ENCODE measurements at regions not wholly inside any gene's neighbourhood (a gene's known extent, or its start where the extent isn't known, plus 50 kb on each side); places are given as distances from the start of the nearest gene placed in this dataset.

DNA sequence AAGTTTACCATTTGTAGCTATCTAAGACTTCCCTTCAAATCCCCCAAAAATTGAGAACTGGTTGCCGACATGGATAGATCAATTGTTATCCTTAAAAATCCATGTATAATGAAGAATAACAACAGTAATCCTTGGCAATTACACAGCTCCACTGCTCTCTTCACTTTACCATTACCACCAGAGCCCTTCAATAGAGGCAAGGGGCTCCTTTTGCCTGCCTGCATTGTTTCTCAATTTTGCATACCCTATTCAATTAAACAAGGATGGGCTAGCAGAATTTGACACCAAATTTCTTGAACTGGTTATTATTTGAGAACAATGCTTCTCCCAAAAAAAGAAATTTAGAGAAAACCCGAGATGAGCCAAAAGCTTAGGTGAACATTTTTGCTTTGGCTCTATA is 387.8 kb upstream of the PKN2 start:
- Histone ChIP-seq H3K27ac (ENCODE audit: insufficient read depth, low read length, poor library complexity, severe bottlenecking) (no peak overlapping the region), H3K4me1 (ENCODE audit: control insufficient read depth, insufficient read depth, low read length, poor library complexity, severe bottlenecking) (no peaks in the 10 kb centered on the region)

GRCh38 chr1:88296642-88297041 is 387.4 kb upstream of the PKN2 start:
- H3K27ac ChIP-seq (ENCODE audit: insufficient read depth, low read length, poor library complexity, severe bottlenecking): no peak overlapping the region
- no peaks in the 10 kb centered on the region for H3K9me3 ChIP-seq (ENCODE audit: control insufficient read depth, low read length)
- no peak overlapping the region for H3K4me3 ChIP-seq (ENCODE audit: insufficient read depth, low read depth, low read length, poor library complexity, severe bottlenecking)

More for the DNA sequence above, 387.8 kb upstream of the PKN2 start:
- Histone ChIP-seq H3K9me3 (ENCODE audit: control insufficient read depth, low read length) (no peaks in the 10 kb centered on the region), H3K4me3 (ENCODE audit: insufficient read depth, low read depth, low read length, poor library complexity, severe bottlenecking) (no peak overlapping the region), H3K27me3 (replicated peaks; ENCODE audit: control insufficient read depth, insufficient read depth, low read length, poor library complexity, severe bottlenecking) (no peaks in the 10 kb centered on the region), H3K36me3 (ENCODE audit: control insufficient read depth, insufficient read depth, low read length) (no peaks in the 10 kb centered on the region)
- DNase-seq: no peak

DNA sequence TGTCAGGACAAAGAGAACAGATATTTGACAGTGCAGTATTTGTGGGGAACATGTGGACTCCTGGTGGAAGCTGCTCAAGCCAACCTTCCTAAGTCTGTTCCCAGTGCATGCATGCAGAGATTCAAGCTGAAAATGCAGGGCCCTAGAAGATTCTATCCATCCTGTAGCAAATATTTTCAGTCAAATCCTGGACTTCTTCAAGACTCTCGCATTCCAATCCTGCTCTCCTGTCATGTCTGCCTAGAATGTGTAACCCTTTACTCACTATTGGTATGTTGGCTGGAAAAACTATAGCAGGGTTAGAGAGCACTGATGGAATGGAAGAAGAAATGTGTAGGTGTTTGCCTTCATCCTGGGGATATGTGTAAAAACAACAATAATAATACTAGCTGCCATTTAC is 385.6 kb upstream of the PKN2 start:
- H3K4me1 ChIP-seq (ENCODE audit: control insufficient read depth, insufficient read depth, low read length, poor library complexity, severe bottlenecking): no peaks in the 10 kb centered on the region

More at GRCh38 chr1:88296642-88297041, 387.4 kb upstream of the PKN2 start:
- no peaks in the 10 kb centered on the region for H3K36me3 ChIP-seq (ENCODE audit: control insufficient read depth, insufficient read depth, low read length)
- no peak for DNase-seq
- H3K27me3 ChIP-seq (replicated peaks; ENCODE audit: control insufficient read depth, insufficient read depth, low read length, poor library complexity, severe bottlenecking): no peaks in the 10 kb centered on the region
- no peaks in the 10 kb centered on the region for H3K4me1 ChIP-seq (ENCODE audit: control insufficient read depth, insufficient read depth, low read length, poor library complexity, severe bottlenecking)

GRCh38 chr1:88300752-88301263 is 383.3 kb upstream of the PKN2 start:
- Histone ChIP-seq H3K36me3 (ENCODE audit: control insufficient read depth, insufficient read depth, low read length) (no peaks in the 10 kb centered on the region), H3K27me3 (replicated peaks; ENCODE audit: control insufficient read depth, insufficient read depth, low read length, poor library complexity, severe bottlenecking) (no peaks in the 10 kb centered on the region), H3K4me3 (ENCODE audit: insufficient read depth, low read depth, low read length, poor library complexity, severe bottlenecking) (no peak overlapping the region), H3K9me3 (ENCODE audit: control insufficient read depth, low read length) (no peaks in the 10 kb centered on the region), H3K27ac (ENCODE audit: insufficient read depth, low read length, poor library complexity, severe bottlenecking) (no peak overlapping the region), H3K4me1 (ENCODE audit: control insufficient read depth, insufficient read depth, low read length, poor library complexity, severe bottlenecking) (no peaks in the 10 kb centered on the region)
- no peak for DNase-seq

More for the DNA sequence above, 385.6 kb upstream of the PKN2 start:
- H3K4me3 ChIP-seq (ENCODE audit: insufficient read depth, low read depth, low read length, poor library complexity, severe bottlenecking): no peak overlapping the region
- DNase-seq: no peak
- no peaks in the 10 kb centered on the region for H3K36me3 ChIP-seq (ENCODE audit: control insufficient read depth, insufficient read depth, low read length)
- H3K9me3 ChIP-seq (ENCODE audit: control insufficient read depth, low read length): no peaks in the 10 kb centered on the region
- no peak overlapping the region for H3K27ac ChIP-seq (ENCODE audit: insufficient read depth, low read length, poor library complexity, severe bottlenecking)
- no peaks in the 10 kb centered on the region for H3K27me3 ChIP-seq (replicated peaks; ENCODE audit: control insufficient read depth, insufficient read depth, low read length, poor library complexity, severe bottlenecking)

DNA sequence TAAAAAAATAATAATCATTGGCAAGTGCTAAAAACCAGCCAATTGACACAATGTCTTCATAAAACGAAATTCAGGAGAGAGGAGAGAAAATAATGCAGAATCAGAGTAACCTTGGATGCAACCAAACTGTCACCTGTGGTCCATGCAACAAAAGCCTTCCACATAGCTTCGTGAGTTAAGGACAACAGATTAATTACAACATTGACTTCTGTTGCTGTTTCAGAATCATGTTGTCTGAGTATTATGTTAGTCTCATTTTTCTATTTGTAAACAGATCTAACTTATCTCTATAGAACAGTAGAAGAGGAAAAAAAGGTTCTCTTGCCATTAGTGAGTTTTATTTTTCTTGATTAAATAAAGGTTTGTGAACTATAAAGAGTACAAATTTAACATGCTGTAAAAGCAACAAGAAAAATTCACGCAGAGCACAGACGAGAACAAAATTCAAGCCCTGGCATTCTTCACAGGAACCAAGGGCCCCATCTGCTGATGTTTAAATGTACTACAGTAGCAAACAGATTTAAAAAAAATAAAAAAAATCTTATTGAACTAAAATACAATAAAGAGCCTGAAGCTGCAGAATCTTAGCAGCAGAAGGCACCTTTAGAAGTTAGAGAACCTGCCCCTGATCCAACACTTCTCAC is 381.1 kb upstream of the PKN2 start:
- Histone ChIP-seq H3K36me3 (ENCODE audit: control insufficient read depth, insufficient read depth, low read length) (no peaks in the 10 kb centered on the region), H3K9me3 (ENCODE audit: control insufficient read depth, low read length) (no peaks in the 10 kb centered on the region), H3K27me3 (replicated peaks; ENCODE audit: control insufficient read depth, insufficient read depth, low read length, poor library complexity, severe bottlenecking) (no peaks in the 10 kb centered on the region), H3K4me1 (ENCODE audit: control insufficient read depth, insufficient read depth, low read length, poor library complexity, severe bottlenecking) (no peaks in the 10 kb centered on the region), H3K27ac (ENCODE audit: insufficient read depth, low read length, poor library complexity, severe bottlenecking) (no peak overlapping the region), H3K4me3 (ENCODE audit: insufficient read depth, low read depth, low read length, poor library complexity, severe bottlenecking) (no peak overlapping the region)
- DNase-seq: no peak

DNA sequence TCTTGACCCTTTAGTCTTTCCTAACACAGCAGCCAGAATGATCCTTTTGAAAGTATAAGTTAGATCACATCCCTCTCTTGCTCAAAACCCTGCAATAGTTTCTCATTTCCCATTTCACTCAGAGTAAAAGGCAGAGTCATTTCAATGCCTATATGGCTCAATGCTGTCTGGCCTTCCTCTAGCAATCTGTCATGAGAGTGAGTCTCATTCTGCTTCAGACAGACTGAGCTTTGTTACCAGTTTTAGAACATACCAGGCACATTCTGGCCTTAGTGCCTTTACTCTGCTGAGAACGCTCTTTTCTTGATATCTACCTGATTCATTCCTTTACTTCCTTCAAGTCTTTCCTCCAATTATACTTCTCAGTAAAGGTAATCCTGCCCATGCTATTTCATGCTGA is 372.8 kb upstream of the PKN2 start:
- H3K4me3 ChIP-seq (ENCODE audit: insufficient read depth, low read depth, low read length, poor library complexity, severe bottlenecking): no peak overlapping the region
- no peak for DNase-seq
- no peaks in the 10 kb centered on the region for H3K27me3 ChIP-seq (replicated peaks; ENCODE audit: control insufficient read depth, insufficient read depth, low read length, poor library complexity, severe bottlenecking)
- H3K9me3 ChIP-seq (ENCODE audit: control insufficient read depth, low read length): no peaks in the 10 kb centered on the region
- H3K36me3 ChIP-seq (ENCODE audit: control insufficient read depth, insufficient read depth, low read length): no peaks in the 10 kb centered on the region
- no peaks in the 10 kb centered on the region for H3K4me1 ChIP-seq (ENCODE audit: control insufficient read depth, insufficient read depth, low read length, poor library complexity, severe bottlenecking)
- no peak overlapping the region for H3K27ac ChIP-seq (ENCODE audit: insufficient read depth, low read length, poor library complexity, severe bottlenecking)

- DNase-seq: no peak
- no peaks in the 10 kb centered on the region for H3K4me1 ChIP-seq (ENCODE audit: control insufficient read depth, insufficient read depth, low read length, poor library complexity, severe bottlenecking)
- H3K36me3 ChIP-seq (ENCODE audit: control insufficient read depth, insufficient read depth, low read length): no peaks in the 10 kb centered on the region
- no peaks in the 10 kb centered on the region for H3K27me3 ChIP-seq (replicated peaks; ENCODE audit: control insufficient read depth, insufficient read depth, low read length, poor library complexity, severe bottlenecking)
- no peak overlapping the region for H3K4me3 ChIP-seq (ENCODE audit: insufficient read depth, low read depth, low read length, poor library complexity, severe bottlenecking)
- no peak overlapping the region for H3K27ac ChIP-seq (ENCODE audit: insufficient read depth, low read length, poor library complexity, severe bottlenecking)
- H3K9me3 ChIP-seq (ENCODE audit: control insufficient read depth, low read length): no peaks in the 10 kb centered on the region
Measured at GRCh38 chr1:88311907-88312306, 372.2 kb upstream of the PKN2 start.

GRCh38 chr1:88317396-88317795 is 366.7 kb upstream of the PKN2 start:
- Histone ChIP-seq H3K9me3 (ENCODE audit: control insufficient read depth, low read length) (no peaks in the 10 kb centered on the region), H3K27ac (ENCODE audit: insufficient read depth, low read length, poor library complexity, severe bottlenecking) (no peak overlapping the region), H3K27me3 (replicated peaks; ENCODE audit: control insufficient read depth, insufficient read depth, low read length, poor library complexity, severe bottlenecking) (no peaks in the 10 kb centered on the region), H3K36me3 (ENCODE audit: control insufficient read depth, insufficient read depth, low read length) (no peaks in the 10 kb centered on the region), H3K4me3 (ENCODE audit: insufficient read depth, low read depth, low read length, poor library complexity, severe bottlenecking) (no peak overlapping the region), H3K4me1 (ENCODE audit: control insufficient read depth, insufficient read depth, low read length, poor library complexity, severe bottlenecking) (no peaks in the 10 kb centered on the region)
- no peak for DNase-seq

DNA sequence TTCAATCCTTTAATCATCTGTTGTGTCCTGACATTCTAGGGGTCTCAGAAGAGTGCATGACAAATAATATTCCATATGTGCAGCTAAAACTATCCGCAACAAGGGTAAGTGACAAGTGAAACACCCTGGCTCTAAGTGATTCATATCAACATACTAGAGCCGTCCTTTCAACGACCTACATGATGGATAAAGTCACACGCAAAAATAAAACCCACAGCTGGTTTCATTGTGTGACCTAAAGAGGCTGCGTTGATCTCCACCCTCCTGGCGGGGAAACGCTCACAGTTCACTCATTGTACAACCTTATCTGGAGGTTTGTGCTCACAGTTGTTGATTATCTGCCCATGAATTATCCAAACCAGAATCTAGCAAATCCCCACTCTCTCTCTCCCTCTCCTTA is 365.3 kb upstream of the PKN2 start:
- no peaks in the 10 kb centered on the region for H3K9me3 ChIP-seq (ENCODE audit: control insufficient read depth, low read length)
- H3K27ac ChIP-seq (ENCODE audit: insufficient read depth, low read length, poor library complexity, severe bottlenecking): no peak overlapping the region
- no peaks in the 10 kb centered on the region for H3K36me3 ChIP-seq (ENCODE audit: control insufficient read depth, insufficient read depth, low read length)
- DNase-seq: no peak
- H3K27me3 ChIP-seq (replicated peaks; ENCODE audit: control insufficient read depth, insufficient read depth, low read length, poor library complexity, severe bottlenecking): no peaks in the 10 kb centered on the region
- no peak overlapping the region for H3K4me3 ChIP-seq (ENCODE audit: insufficient read depth, low read depth, low read length, poor library complexity, severe bottlenecking)
- H3K4me1 ChIP-seq (ENCODE audit: control insufficient read depth, insufficient read depth, low read length, poor library complexity, severe bottlenecking): no peaks in the 10 kb centered on the region

DNA sequence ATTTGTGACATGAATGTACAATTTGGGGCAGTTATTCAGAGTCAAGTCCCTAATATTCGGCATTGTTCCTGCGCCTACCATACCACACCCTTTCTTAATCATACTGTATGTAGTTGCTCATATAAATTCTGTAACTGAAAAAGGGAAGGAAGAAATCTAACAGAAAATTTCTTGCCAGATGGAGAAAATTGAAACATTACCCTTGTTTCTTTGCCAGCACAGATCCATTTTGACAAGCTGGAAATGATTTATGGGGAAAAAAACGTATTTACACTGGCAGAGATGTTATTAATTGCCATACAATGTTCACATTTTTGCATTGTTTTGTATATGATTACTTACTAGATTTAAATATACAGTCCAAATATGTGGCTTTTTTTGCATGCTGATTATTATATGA is 363.8 kb upstream of the PKN2 start:
- Histone ChIP-seq H3K27ac (ENCODE audit: insufficient read depth, low read length, poor library complexity, severe bottlenecking) (no peak overlapping the region), H3K4me1 (ENCODE audit: control insufficient read depth, insufficient read depth, low read length, poor library complexity, severe bottlenecking) (no peaks in the 10 kb centered on the region), H3K4me3 (ENCODE audit: insufficient read depth, low read depth, low read length, poor library complexity, severe bottlenecking) (no peak overlapping the region), H3K27me3 (replicated peaks; ENCODE audit: control insufficient read depth, insufficient read depth, low read length, poor library complexity, severe bottlenecking) (no peaks in the 10 kb centered on the region), H3K36me3 (ENCODE audit: control insufficient read depth, insufficient read depth, low read length) (no peaks in the 10 kb centered on the region), H3K9me3 (ENCODE audit: control insufficient read depth, low read length) (no peaks in the 10 kb centered on the region)
- DNase-seq: no peak

Data from effector memory CD4-positive, alpha-beta T cell (primary cell).